HCT116 (cell line): ENCODE measurements at regions not wholly inside any gene's neighbourhood (a gene's known extent, or its start where the extent isn't known, plus 50 kb on each side); places are given as distances from the start of the nearest gene placed in this dataset.

Experiments
- ATAC-seq: fragments of 200-7000 bp; cut with Tn5 transposase; 2 replicates; pipeline ENCODE4 v1.9.1; 2020; ENCODE audit warnings: mild to moderate bottlenecking, moderate library complexity
- BruUV-seq: library from RNA; stranded (reverse); fragments of 400-500 nt; replicated peaks from 2 replicates; lab custom pipeline; 2021; lab: Mats Ljungman, UMichigan
- CTCF ChIA-PET: fragments of 300-600 bp; sonication (Branson Sonifier 250); formaldehyde crosslinking; loops from one replicate; lab custom pipeline; 2021; ENCODE audit warnings: antibody characterized with exemption; lab: Charles Lee
- POLR2A ChIA-PET: fragments of 300-600, 350-600 bp; sonication (Branson Sonifier 250); formaldehyde crosslinking; loops from one replicate; lab custom pipeline; 2021; ENCODE audit warnings: antibody characterized with exemption; lab: Charles Lee
- RAD21 ChIA-PET, 2 experiments: fragments of 300-600 bp; sonication (Branson Sonifier 250); formaldehyde crosslinking; loops; one replicate each; lab custom pipeline; 2023; ENCODE audit warnings: low total read pairs in 2 of 2; ENCODE audit not compliant: uncharacterized antibody in 2 of 2, unreplicated experiment in 2 of 2, low non-redundant PET in 1 of 2; lab: Charles Lee
- DNase-seq: peaks from one replicate; pipeline ENCODE4 v3.0.0-alpha.2; 2010; ENCODE audit warnings: low read depth, low spot score
- H2AFZ ChIP-seq: fragments of 200-600 bp; shearing (Covaris generic), sonication (generic); 2 replicates; pipeline ENCODE4 v1.6.1; 2017; ENCODE audit warnings: low read depth, mixed run types, mixed read lengths, antibody characterized with exemption, low read length; ENCODE audit not compliant: poor library complexity, severe bottlenecking
- H3K27ac ChIP-seq: 2 replicates; pipeline ENCODE4 v1.5.1; 2012; ENCODE audit warnings: low read depth, low read length
- H3K27me3 ChIP-seq: fragments of 200-600 bp; sonication (generic); 2 replicates; pipeline ENCODE4 v1.6.1; 2016; ENCODE audit warnings: mixed run types, low read length, mixed read lengths; ENCODE audit not compliant: insufficient read depth
- H3K36me3 ChIP-seq, 2 experiments: fragments of 200-500 bp in 1 of 2; fragments of 200-600 bp in 1 of 2; sonication (Bioruptor generic) in 1 of 2; sonication (generic) in 1 of 2; 2 replicates each; pipeline versions ENCODE4 v1.5.1 to v1.6.1; 2014 to 2016; ENCODE audit warnings: low read length in 2 of 2, inconsistent platforms in 1 of 2, mixed read lengths in 1 of 2, mixed run types in 1 of 2; ENCODE audit not compliant: insufficient read depth in 2 of 2, control insufficient read depth in 1 of 2
- H3K4me1 ChIP-seq, 2 experiments: fragments of 200-600 bp in 1 of 2; sonication (generic) in 1 of 2; 2 replicates each; pipeline versions ENCODE4 v1.5.1 to v1.6.1; 2012 to 2017; ENCODE audit warnings: low read length in 2 of 2, inconsistent platforms in 1 of 2, mild to moderate bottlenecking in 1 of 2, mixed read lengths in 1 of 2, mixed run types in 1 of 2, moderate library complexity in 1 of 2; ENCODE audit not compliant: insufficient read depth in 2 of 2, control insufficient read depth in 1 of 2
- H3K4me2 ChIP-seq: fragments of 200-600 bp; sonication (generic); 2 replicates; pipeline ENCODE4 v1.6.1; 2017; ENCODE audit warnings: mixed run types, low read length, mixed read lengths
- H3K4me3 ChIP-seq, 2 experiments: fragments of 200-600 bp in 1 of 2; sonication (generic) in 1 of 2; replicated peaks in 1 of 2; 2 replicates each; pipeline ENCODE4 v1.5.1; 2011 to 2016; ENCODE audit warnings: low read length in 2 of 2, control low read depth in 1 of 2, low read depth in 1 of 2, mild to moderate bottlenecking in 1 of 2, mixed read lengths in 1 of 2, mixed run types in 1 of 2
- H3K79me2 ChIP-seq: fragments of 200-600 bp; sonication (generic); 2 replicates; pipeline ENCODE4 v1.6.1; 2017; ENCODE audit warnings: mild to moderate bottlenecking, mixed run types, low read length, moderate library complexity, mixed read lengths; ENCODE audit not compliant: insufficient read depth
- H3K9ac ChIP-seq: fragments of 200-600 bp; sonication (generic); 2 replicates; pipeline ENCODE4 v1.6.1; 2016; ENCODE audit warnings: low read length, mixed read lengths
- H3K9me2 ChIP-seq: fragments of 200-600 bp; sonication (generic), shearing (Covaris generic); 2 replicates; pipeline ENCODE4 v1.6.1; 2017; ENCODE audit warnings: mixed run types, mild to moderate bottlenecking, moderate library complexity; ENCODE audit not compliant: insufficient read depth
- H3K9me3 ChIP-seq, 2 experiments: fragments of 200-500 bp in 1 of 2; fragments of 200-600 bp in 1 of 2; sonication (Bioruptor generic) in 1 of 2; sonication (generic) in 1 of 2; 2 replicates each; pipeline ENCODE4 v1.6.1; 2014 to 2017; ENCODE audit warnings: low read length in 2 of 2, mixed read lengths in 2 of 2, inconsistent platforms in 1 of 2, low read depth in 1 of 2, mild to moderate bottlenecking in 1 of 2, mixed run types in 1 of 2, moderate library complexity in 1 of 2; ENCODE audit not compliant: control insufficient read depth in 1 of 2, insufficient read depth in 1 of 2
- H4K20me1 ChIP-seq: fragments of 200-600 bp; sonication (generic), shearing (Covaris generic); 2 replicates; pipeline ENCODE4 v1.6.1; 2017; ENCODE audit warnings: mixed run types, mild to moderate bottlenecking, moderate library complexity; ENCODE audit not compliant: insufficient read depth
- ATF3 ChIP-seq: IDR thresholded peaks from 2 replicates; pipeline ENCODE4 v1.6.1; 2012
- CEBPB ChIP-seq: IDR thresholded peaks from 2 replicates; pipeline ENCODE4 v1.6.1; 2012; ENCODE audit warnings: low read depth
- CTCF ChIP-seq, 3 experiments: fragments of 200-600 bp in 1 of 3; sonication (generic) in 1 of 3; IDR thresholded peaks in 2 of 3; conservative IDR thresholded peaks in 1 of 3; 2 replicates each; pipeline ENCODE4 v1.5.1; 2012 to 2017; ENCODE audit warnings: low read depth in 2 of 3, low read length in 2 of 3, antibody characterized with exemption in 1 of 3, borderline replicate concordance in 1 of 3, control low read depth in 1 of 3, mild to moderate bottlenecking in 1 of 3, mixed read lengths in 1 of 3, mixed run types in 1 of 3, moderate library complexity in 1 of 3; ENCODE audit not compliant: insufficient read depth in 1 of 3
- ELF1 ChIP-seq: IDR thresholded peaks from 2 replicates; pipeline ENCODE4 v1.6.1; 2012; ENCODE audit warnings: low read depth, borderline replicate concordance
- EZH2 ChIP-seq: fragments of 200-600 bp; sonication (generic); IDR thresholded peaks from 2 replicates; pipeline ENCODE4 v1.6.1; 2017; ENCODE audit warnings: antibody characterized with exemption, mixed run types
- EZH2phosphoT487 ChIP-seq: fragments of 200-600 bp; IDR thresholded peaks from 2 replicates; pipeline ENCODE4 v1.6.1; 2018; ENCODE audit warnings: antibody characterized with exemption, borderline replicate concordance
- FOSL1 ChIP-seq: IDR thresholded peaks from 2 replicates; pipeline ENCODE4 v1.6.1; 2012; ENCODE audit warnings: low read depth
- JUND ChIP-seq: IDR thresholded peaks from 2 replicates; pipeline ENCODE4 v1.6.1; 2012
- MAX ChIP-seq: IDR thresholded peaks from 2 replicates; pipeline ENCODE4 v1.6.1; 2012
- POLR2A ChIP-seq: IDR thresholded peaks from 2 replicates; pipeline ENCODE4 v1.7.0; 2011; ENCODE audit warnings: borderline replicate concordance; ENCODE audit not compliant: insufficient read depth, insufficient read length; ENCODE audit errors: extremely low read depth
- POLR2AphosphoS5 ChIP-seq: IDR thresholded peaks from 2 replicates; pipeline ENCODE4 v1.6.1; 2011; ENCODE audit warnings: mild to moderate bottlenecking, low read depth, low read length, moderate library complexity
- RAD21 ChIP-seq: IDR thresholded peaks from 2 replicates; pipeline ENCODE4 v1.6.1; 2012; ENCODE audit warnings: low read depth, mild to moderate bottlenecking
- REST ChIP-seq: IDR thresholded peaks from 2 replicates; pipeline ENCODE4 v1.6.1; 2012; ENCODE audit warnings: low read depth
- SIN3A ChIP-seq: IDR thresholded peaks from 2 replicates; pipeline ENCODE4 v1.6.1; 2012; ENCODE audit warnings: low read depth
- SP1 ChIP-seq: IDR thresholded peaks from 2 replicates; pipeline ENCODE4 v1.6.1; 2012; ENCODE audit warnings: low read depth
- ZFX ChIP-seq: fragments of 450-650 bp; IDR thresholded peaks from 2 replicates; pipeline ENCODE4 v1.6.1; 2017
- ZNF274 ChIP-seq: fragments of 200-500 bp; sonication (Bioruptor generic); IDR thresholded peaks from 2 replicates; pipeline ENCODE4 v1.6.1; 2014; ENCODE audit warnings: mild to moderate bottlenecking, low read depth, low read length, inconsistent platforms
- intact Hi-C: fragments of 100-400 bp; cut with micrococcal nuclease; formaldehyde crosslinking; loops from 2 replicates; pipeline ENCODE4 v1.10.0; 2022

- Histone ChIP-seq H3K4me1 (no peaks in the 10 kb centered on the region), H3K27me3 (no peaks in the 10 kb centered on the region; the same call in 1 of the 2 replicates), H3K9me2 (no peaks in the 10 kb centered on the region), H2AFZ (no peak overlapping the region), H3K9me3 (no peaks in the 10 kb centered on the region), H3K9ac (no peak overlapping the region), H3K79me2 (no peaks in the 10 kb centered on the region), H4K20me1 (no peaks in the 10 kb centered on the region), H3K4me3 (no peak overlapping the region), H3K27ac (no peak overlapping the region), H3K36me3 (no peaks in the 10 kb centered on the region; a peak in 1 of 4 replicates), H3K4me2 (no peak overlapping the region)
- intact Hi-C loops = no loop called here
- ChIA-PET POLR2A (no interaction called here), CTCF (no interaction called here), RAD21 (no interaction called here)
- BruUV-seq = no TSS peak
- ATAC-seq (no peak), DNase-seq (no peak)
- TF ChIP-seq FOSL1 (no peak), ATF3 (no peak), POLR2A (no peak)
Measured at GRCh38 chr6:3619800-3620199, 131.7 kb downstream of the PXDC1 start.

- Histone ChIP-seq H3K4me3 (no peak overlapping the region), H3K4me1 (no peaks in the 10 kb centered on the region), H2AFZ (no peak overlapping the region), H3K27ac (no peak overlapping the region), H3K79me2 (no peaks in the 10 kb centered on the region), H3K4me2 (no peak overlapping the region), H3K9me2 (no peaks in the 10 kb centered on the region), H4K20me1 (no peaks in the 10 kb centered on the region), H3K9me3 (no peaks in the 10 kb centered on the region), H3K27me3 (no peaks in the 10 kb centered on the region; the same call in 1 of the 2 replicates), H3K36me3 (no peaks in the 10 kb centered on the region; a peak in 1 of 4 replicates), H3K9ac (no peak overlapping the region)
- ChIA-PET CTCF (no interaction called here), RAD21 (no interaction called here), POLR2A (no interaction called here)
- DNase-seq = no peak
- intact Hi-C loops = no loop called here
- ATAC-seq = no peak
- no TSS peak for BruUV-seq
- TF ChIP-seq ZNF274 (no peak), RAD21 (no peak), ELF1 (no peak), EZH2 (no peak), MAX (no peak), JUND (no peak), EZH2phosphoT487 (no peak), SIN3A (no peak), REST (no peak), SP1 (no peak), CEBPB (no peak), FOSL1 (no peak), CTCF (IDR thresholded peaks at IDR 0.05 in 2 of 3, conservative IDR thresholded peaks at IDR 0.05 in 1 of 3; ENCODE audit: borderline replicate concordance in 1 of 3, insufficient read depth in 1 of 3, low read depth in 2 of 3, low read length in 2 of 3) (no peak), POLR2AphosphoS5 (no peak), ATF3 (no peak), ZFX (no peak)
Measured at GRCh38 chr6:3619201-3619600, 132.3 kb downstream of the PXDC1 start.
